ENCODE measurements at regions not wholly inside any gene's neighbourhood (a gene's known extent, or its start where the extent isn't known, plus 50 kb on each side); places are given as distances from the start of the nearest gene placed in this dataset.

DNA sequence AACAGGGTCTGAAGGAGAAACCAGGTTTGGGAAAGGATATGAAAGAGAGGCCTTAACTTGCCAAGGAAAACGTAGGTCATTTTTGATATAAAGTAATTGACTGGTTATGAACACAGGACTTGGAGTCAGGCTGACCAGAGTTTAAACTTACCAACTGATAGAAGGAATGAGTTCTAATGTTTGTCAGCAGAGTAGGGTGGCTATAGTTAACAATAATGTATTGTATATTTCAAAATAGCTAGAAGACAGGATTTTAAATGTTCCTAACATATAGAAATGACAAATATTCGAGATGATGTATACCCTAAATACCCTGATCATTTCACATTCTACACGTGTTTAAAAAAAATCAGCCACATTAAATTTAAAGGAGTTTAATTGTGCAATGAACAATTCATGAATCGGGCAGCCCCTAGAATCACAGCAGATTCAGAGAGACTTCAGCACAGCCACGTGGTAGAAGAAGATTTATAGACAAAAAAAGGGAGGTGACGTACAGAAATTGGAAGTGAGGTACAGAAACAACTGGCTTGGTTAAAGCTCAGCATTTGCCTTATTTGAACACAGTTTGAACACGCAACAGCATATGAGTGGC lies 52.5 kb upstream of the PLEKHG7 start:
- H3K4me3 ChIP-seq (ENCODE audit: low read length) = no peak overlapping the region
- TF ChIP-seq, protein P1, sequence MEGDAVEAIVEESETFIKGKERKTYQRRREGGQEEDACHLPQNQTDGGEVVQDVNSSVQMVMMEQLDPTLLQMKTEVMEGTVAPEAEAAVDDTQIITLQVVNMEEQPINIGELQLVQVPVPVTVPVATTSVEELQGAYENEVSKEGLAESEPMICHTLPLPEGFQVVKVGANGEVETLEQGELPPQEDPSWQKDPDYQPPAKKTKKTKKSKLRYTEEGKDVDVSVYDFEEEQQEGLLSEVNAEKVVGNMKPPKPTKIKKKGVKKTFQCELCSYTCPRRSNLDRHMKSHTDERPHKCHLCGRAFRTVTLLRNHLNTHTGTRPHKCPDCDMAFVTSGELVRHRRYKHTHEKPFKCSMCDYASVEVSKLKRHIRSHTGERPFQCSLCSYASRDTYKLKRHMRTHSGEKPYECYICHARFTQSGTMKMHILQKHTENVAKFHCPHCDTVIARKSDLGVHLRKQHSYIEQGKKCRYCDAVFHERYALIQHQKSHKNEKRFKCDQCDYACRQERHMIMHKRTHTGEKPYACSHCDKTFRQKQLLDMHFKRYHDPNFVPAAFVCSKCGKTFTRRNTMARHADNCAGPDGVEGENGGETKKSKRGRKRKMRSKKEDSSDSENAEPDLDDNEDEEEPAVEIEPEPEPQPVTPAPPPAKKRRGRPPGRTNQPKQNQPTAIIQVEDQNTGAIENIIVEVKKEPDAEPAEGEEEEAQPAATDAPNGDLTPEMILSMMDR (IDR thresholded peaks at IDR 0.05; ENCODE audit: insufficient read depth, low read depth, low read length, missing control alignments) = no peak
- DNase-seq (ENCODE audit: low read depth) = no peak

DNA sequence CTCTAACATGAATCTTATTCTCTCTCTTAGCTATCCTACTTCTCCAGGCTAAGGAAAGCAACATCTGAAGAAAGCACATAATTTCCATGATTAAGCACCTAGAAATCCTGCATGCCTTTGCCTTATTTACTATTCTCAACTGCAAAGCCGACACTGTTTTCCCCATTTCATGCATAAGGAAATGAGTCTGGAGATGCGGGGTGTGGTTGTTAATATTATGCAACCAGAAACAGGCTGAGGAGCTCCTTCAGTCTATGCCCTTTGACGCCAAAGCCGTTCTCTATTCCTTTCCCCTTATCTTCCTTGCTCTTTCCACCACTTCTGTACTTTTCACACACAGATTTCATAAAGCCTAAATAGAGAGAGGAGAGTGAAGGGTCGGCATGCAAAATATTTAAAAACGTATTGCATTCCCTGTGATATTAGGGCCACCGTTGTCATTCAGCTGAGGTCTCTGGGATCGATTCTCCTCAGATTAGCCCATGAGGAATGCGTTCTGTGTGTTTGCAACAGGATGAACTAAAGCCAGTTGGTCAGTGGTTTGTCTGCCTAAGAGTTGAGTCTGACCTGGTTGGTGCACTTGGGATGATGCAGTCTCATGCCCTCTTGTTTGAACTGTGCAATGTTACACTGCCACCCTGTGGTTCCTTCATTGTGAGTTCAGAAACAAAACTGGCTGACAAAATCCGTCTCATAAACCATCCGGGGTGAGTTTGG lies 53.1 kb upstream of the PLEKHG7 start:
- peak; percentile 91 for DNase-seq (ENCODE audit: low read depth)
- TF ChIP-seq, protein P1 (IDR thresholded peaks at IDR 0.05; ENCODE audit: insufficient read depth, low read depth, low read length, missing control alignments) = peak; percentile 86
- no peak overlapping the region for H3K4me3 ChIP-seq (ENCODE audit: low read length)

DNA sequence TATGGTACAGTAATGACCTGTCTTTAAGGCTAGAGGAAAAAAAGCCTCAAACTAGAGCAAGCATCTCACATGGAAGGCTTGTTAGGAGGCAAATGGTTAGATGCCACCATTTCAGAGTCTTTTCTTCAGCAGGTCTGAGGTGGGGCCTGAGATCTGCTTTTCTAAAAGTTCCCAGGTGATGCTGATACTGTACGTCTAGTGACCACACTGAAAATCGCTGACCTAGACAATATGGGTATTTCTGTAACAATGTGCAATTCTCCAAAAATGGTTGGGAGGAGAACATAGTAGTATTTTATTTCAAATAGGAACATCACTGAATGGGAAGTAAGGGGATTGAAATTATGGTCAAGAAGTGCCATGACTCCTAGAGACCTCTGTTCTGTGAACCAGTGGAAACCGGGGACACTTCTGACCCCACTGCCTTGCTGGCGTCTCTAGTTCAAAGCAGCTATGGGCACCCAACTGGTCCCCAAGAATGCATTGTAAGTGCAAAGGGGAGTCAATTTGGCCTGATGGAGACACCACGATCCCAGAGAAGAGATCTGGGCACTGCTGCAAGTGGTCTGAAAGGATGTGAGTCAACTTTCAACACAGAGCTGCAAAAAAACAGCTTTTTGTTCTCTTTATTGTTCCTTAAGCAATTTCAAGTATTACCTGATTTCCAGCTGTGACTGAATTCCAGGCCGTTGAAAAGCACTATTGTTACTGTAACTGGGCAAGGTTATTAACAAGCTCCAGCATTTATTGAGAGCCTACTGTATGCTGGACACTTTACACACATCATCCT lies 54.4 kb upstream of the PLEKHG7 start:
- peak; percentile 23 for DNase-seq (ENCODE audit: low read depth)
- H3K4me3 ChIP-seq (ENCODE audit: low read length) = no peak overlapping the region
- TF ChIP-seq, protein P1 (IDR thresholded peaks at IDR 0.05; ENCODE audit: insufficient read depth, low read depth, low read length, missing control alignments) = no peak

DNA sequence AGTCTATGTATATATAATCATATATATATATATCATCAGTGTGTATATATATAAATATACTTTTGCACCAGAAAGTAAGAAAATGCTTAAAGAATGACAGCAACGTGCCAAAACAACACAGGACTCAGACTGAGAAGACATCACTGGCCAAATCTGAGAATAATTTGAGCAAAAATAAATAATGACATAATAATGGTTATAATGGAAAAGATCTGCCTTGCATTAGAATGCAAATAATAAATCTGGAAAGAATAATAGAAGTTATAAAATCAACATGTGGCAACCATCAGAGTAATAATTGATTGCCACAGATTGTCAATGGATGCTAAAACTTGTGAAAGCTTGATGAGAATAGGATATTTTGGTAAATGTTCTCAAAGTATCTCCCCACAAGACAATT lies 61.5 kb upstream of the PLEKHG7 start:
- TF ChIP-seq, protein P1 (IDR thresholded peaks at IDR 0.05; ENCODE audit: insufficient read depth, low read depth, low read length, missing control alignments) = no peak
- no peak overlapping the region for H3K4me3 ChIP-seq (ENCODE audit: low read length)
- no peak for DNase-seq (ENCODE audit: low read depth)

DNA sequence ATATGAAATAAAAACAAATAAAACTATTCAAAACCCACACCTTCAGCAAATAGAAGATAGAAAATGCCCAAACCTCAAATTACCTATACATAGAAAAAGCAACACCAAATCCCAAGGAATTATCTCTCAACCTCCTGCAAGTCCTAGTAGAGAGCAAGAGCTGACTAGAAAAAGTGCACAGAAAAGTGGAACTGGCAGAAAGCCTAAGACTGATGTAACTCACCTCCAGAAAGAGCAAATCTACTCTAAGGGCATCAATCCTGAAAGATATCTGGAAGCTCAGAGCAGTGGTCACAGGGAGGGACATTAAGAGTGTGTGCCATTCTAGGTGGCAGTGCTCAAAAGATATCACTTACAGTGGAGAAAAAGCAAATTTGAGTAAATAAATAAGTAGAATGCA lies 62.1 kb upstream of the PLEKHG7 start:
- TF ChIP-seq, protein P1 (IDR thresholded peaks at IDR 0.05; ENCODE audit: insufficient read depth, low read depth, low read length, missing control alignments) = no peak
- DNase-seq (ENCODE audit: low read depth) = no peak
- no peak overlapping the region for H3K4me3 ChIP-seq (ENCODE audit: low read length)

DNA sequence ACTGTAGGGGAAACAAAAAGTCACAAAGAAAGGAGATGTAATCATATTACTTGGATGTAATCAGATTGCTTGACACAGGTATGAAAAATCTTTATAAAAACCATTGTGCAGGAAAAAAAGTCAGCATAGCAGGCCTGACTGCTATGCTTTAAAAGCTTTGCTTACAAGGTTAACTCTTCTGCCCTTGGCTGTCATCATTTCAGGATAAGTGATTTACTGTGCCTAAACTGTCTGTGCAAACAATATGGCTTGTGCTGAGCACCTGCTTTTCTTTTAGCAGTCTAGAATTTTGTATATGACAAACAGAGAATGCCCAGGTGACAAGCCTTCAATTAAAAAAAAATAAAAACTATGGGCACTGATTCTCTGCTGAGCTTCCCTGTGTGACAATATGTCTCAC lies 63.8 kb upstream of the PLEKHG7 start:
- TF ChIP-seq, protein P1 (IDR thresholded peaks at IDR 0.05; ENCODE audit: insufficient read depth, low read depth, low read length, missing control alignments) = no peak
- no peak for DNase-seq (ENCODE audit: low read depth)
- H3K4me3 ChIP-seq (ENCODE audit: low read length) = no peak overlapping the region
